Epithelial cell of esophagus (primary cell): ENCODE measurements at regions not wholly inside any gene's neighbourhood (a gene's known extent, or its start where the extent isn't known, plus 50 kb on each side); places are given as distances from the start of the nearest gene placed in this dataset.

Experiments
- DNase-seq: peaks from one replicate; pipeline ENCODE4 v3.0.0; 2010; ENCODE audit warnings: low read depth
- H3K4me3 ChIP-seq: 2 replicates; pipeline ENCODE4 v1.5.1; 2011; ENCODE audit warnings: mild to moderate bottlenecking, low read length, control low read depth
- TF ChIP-seq, protein P1 (sequence below): IDR thresholded peaks from 2 replicates; pipeline ENCODE4 v1.5.1; 2011; ENCODE audit warnings: low read depth, mild to moderate bottlenecking, low read length, control low read depth, inconsistent platforms; ENCODE audit not compliant: insufficient read depth; ENCODE audit errors: missing control alignments

DNA sequence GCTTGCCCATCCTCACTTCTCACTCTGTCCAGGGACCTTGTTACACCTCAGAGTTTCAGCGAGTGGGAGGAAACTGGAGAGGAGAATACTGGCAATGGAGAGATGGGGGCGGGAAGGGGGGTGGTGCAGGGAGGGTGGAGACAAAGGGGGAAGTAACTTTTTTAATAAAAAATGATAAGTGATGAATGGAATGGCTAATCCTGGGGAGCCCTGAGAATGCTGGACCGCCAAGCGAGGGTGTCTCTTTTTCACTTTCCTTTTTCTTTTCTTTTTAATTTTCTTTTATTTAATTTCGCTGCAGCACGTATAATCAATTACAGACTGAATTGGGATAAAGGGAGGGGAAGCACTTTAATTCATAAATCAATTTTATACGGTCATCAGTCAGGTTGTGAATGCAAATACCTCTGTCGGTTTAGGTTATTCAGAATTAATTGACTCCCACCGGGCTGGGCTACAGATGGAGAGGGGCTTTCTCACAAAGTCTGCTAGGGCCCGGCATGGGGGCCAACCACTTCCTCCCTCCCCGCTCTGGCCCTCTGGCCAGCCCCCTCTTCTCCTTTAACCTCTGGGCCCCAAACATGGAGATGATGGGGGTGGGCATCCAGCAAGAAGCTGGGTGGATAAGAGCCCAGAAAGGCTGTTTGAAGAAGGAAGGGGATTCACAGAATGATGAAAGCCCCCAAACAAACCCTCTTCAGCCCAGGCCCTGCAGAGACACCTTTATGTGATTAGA is 106.8 kb upstream of the BOC start:
- TF ChIP-seq, protein P1, sequence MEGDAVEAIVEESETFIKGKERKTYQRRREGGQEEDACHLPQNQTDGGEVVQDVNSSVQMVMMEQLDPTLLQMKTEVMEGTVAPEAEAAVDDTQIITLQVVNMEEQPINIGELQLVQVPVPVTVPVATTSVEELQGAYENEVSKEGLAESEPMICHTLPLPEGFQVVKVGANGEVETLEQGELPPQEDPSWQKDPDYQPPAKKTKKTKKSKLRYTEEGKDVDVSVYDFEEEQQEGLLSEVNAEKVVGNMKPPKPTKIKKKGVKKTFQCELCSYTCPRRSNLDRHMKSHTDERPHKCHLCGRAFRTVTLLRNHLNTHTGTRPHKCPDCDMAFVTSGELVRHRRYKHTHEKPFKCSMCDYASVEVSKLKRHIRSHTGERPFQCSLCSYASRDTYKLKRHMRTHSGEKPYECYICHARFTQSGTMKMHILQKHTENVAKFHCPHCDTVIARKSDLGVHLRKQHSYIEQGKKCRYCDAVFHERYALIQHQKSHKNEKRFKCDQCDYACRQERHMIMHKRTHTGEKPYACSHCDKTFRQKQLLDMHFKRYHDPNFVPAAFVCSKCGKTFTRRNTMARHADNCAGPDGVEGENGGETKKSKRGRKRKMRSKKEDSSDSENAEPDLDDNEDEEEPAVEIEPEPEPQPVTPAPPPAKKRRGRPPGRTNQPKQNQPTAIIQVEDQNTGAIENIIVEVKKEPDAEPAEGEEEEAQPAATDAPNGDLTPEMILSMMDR = no peak
- H3K4me3 ChIP-seq = no peak overlapping the region
- DNase-seq = no peak

DNA sequence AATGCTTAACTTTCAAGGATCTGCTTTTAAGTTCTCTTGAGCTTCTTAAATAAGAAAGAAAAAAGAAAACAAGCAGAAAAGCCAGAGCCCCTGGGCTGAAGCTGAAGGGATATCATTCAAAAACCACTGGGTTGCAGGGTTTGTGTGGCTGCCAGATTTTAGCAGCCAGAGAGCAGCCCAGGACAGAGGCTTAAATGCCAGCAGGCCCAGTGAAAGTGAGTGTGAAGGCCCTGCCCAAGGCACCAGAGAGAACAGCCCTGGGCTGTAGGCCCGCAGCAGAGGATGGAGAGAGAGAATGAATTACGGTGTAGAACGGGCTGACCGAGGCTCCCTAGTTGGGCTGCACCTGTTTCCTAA is 106.3 kb upstream of the BOC start:
- TF ChIP-seq, protein P1 = no peak
- no peak overlapping the region for H3K4me3 ChIP-seq
- DNase-seq = no peak

DNA sequence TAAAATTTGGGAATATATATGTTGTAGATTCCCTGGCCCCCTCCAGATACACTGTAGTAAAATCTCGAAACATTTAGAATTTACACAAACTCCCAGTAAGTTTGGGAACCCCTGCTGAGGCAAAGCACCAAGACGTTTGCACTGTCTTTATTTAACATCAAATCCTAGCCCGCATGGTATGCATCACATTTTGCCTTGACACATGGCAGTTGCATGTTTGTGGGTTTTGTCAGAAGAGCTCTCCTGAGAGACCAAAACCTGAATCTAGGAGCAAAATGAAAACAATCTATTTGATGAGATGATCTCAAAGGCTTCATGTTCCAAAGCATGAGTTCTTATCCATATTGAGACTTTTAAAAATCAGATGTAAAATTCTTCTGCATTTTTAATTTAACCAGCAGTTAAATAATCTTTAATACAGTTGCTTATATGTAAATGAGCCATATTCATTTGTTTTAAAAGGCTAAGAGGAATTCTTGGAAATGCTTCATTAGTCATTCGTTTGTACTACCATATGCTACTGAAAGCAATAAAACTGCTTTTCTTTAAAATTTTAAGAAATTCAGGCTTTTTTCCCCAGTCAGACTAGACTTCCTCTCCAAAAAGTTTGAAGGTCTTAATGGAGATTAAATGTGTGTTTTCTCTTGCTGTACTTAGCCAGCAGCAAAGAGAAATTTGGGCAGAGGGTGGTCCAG is 105.2 kb upstream of the BOC start:
- no peak overlapping the region for H3K4me3 ChIP-seq
- TF ChIP-seq, protein P1 = no peak
- no peak for DNase-seq

DNA sequence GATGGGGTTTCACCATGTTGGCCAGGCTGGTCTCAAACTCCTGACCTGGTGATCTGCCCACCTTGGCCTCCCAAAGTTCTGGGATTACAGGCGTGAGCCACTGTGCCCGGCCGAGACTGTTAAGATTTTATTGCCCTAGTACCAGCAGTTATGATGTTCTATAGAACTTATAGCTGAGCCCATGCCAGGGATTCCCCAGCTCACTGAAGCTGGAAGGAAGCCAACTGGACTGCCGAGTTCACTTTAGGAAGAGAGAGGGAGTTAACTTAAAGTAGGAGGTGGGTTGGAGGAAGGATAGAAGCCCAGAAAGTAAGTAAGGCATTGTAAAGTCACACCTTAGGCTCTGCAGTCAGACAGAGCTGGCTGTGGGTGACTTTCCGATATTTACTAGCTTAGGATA is 101.1 kb upstream of the BOC start:
- peak; percentile 20 for DNase-seq
- H3K4me3 ChIP-seq = no peak overlapping the region
- TF ChIP-seq, protein P1 = no peak

DNA sequence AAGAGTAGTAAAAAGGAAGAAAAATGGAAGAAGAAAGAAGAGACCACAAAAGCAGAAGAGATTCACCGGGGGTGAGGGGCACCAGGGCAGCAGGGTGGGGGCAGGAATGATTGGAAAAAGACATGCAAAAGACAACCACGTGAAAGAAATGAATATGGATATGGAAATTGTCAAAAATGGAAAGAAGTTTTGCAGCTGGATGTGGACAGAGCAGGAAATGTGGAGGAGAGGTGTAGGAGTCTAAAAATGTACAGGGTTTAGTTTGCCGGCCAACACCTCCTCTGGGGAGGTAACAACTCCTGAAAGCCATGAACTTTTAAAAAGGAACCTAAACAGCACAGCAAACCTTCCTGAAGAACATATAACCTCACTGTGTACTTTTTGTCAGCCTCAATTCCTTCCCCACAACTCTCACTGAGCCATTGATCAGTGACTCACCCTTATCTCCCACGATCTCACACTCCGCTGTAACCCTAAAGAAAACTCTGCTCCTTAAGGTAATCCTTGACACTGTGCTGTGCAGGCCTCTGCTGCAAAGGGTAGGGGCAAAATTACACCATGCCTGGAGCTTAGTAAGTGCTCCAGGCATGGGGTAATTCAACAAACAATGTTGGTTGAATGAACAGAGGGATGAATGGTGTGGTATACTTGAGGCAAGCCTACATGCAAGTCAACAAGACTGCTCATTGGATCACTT is 100.2 kb upstream of the BOC start:
- no peak for DNase-seq
- TF ChIP-seq, protein P1 = no peak

DNA sequence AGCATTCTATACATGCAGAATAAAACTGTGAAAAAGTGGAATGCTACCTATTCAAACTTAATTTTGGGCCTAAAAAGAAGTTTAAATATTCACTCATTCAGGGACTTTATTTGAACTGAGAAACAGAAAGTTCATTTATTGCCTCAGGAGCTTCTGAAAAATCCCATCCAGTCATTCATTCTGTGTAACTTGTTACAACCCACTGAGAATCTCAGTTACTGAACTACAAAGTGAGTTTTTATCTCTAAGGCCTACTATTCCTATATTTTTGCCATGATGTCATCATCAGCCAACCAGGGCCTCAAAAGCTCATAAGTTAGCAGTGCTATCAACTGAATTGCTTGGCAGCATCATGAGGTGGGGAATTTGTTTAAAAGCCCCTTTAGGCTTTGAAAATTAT is 98.0 kb upstream of the BOC start:
- no peak overlapping the region for H3K4me3 ChIP-seq
- TF ChIP-seq, protein P1 = no peak
- DNase-seq = no peak

More for the DNA sequence above, 100.2 kb upstream of the BOC start:
- H3K4me3 ChIP-seq = no peak overlapping the region
